SK-N-DZ (cell line): ENCODE measurements at regions not wholly inside any gene's neighbourhood (a gene's known extent, or its start where the extent isn't known, plus 50 kb on each side); places are given as distances from the start of the nearest gene placed in this dataset.
A peak's percentile ranks its signal among the peaks of the same experiment; 100 is the strongest.

Experiments
- DNase-seq: peaks from one replicate; pipeline ENCODE4 v3.0.0-alpha.2; 2015; ENCODE audit warnings: low spot score

DNA sequence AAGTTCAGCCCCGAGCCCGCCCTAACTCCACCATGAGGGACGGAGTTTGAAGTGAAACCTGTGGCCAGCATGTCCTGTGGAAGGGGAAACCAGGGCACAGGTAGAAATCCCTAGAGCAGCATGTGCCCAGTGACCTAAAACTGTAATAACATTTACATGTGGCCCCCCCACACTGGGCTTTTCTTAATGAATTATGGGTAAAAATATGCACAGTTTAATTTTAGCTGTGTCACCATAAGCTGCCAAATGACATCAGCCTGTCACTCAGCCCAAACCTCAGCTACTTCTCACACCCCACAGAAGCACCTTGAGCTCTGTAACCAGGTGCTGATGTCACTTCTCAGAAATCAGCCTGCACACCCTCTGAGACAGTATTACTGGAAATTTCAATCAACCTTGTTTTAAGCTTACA, 50.0 kb upstream of the SLC19A1 start:
- DNase-seq, result no peak

DNA sequence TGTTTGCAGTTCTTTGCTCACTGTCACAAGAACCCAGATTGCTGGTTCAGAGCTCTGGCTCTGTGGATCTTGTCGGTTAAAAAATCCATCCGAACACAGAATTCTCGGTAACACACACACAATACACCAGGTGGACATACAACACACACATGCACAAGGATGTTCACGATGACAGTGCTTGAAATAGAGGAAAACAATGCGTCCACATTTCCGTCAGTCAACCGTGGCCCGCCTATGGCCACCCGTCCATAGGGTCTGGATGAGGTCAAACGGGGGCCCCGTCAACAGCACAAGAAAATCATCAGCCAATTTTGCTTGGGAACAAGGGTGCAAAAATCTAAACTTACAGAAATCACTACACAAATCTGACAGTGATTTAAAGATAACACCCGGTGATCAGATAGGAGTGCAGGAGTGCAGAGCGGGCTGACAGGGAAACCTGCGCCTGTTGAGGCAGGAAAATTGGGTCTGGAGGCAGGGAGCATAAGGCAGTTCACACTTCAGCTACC, 50.4 kb upstream of the SLC19A1 start:
- DNase-seq, result no peak

GRCh38 chr21:45593162-45594022, 50.1 kb upstream of the PCBP3 start:
- peak; percentile 60 for DNase-seq
